GDM1 (cell line): ENCODE measurements at regions not wholly inside any gene's neighbourhood (a gene's known extent, or its start where the extent isn't known, plus 50 kb on each side); places are given as distances from the start of the nearest gene placed in this dataset.
"Not testable (repeated sequence)": the region's sequence is repeated elsewhere in the genome, so short reads cannot be mapped to it uniquely, and the experiment has no call there.

Experiments
- DNase-seq: peaks from one replicate; lab custom pipeline; 2025; lab: John Stamatoyannopoulos, UW

DNA sequence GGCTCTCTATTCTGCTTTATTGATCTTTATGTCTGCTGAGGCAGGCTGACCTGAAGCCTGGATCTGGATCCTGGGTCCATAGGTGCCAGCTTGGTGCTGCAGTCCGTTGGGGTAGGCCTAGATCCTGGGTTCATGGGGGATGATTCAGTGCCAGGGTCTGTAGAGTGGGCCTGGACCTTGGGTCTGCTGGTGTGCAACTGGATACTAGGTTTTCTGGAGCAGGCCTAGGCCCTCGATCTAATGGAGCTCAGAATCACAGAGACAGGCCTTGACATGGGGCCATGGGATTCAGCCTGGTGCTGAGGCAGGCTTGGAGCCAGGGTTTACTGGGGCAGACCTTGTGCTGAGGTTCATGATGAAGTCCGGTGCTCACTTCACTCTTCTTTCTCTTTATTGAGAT is 358.6 kb downstream of the TEX13C start:
- DNase-seq: no peak

DNA sequence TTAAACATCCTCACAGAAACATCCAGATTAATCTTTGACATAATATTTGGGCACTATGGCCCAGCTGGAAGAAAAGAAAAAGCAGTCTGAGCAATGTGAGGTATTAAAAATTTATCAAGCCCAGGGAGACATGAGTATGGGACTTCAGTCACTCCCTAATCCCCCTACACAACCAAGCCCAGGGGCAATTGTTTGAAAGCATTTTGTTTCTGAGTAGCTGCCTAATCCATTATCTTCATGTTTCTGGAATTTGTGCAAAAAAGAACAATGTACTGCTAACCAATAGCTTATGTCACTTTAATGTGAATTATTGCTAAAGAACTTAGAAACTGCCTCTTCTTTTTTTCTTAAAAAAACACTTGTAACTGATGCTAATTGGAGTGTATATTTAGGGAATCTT is 360.7 kb downstream of the TEX13C start:
- no peak for DNase-seq

DNA sequence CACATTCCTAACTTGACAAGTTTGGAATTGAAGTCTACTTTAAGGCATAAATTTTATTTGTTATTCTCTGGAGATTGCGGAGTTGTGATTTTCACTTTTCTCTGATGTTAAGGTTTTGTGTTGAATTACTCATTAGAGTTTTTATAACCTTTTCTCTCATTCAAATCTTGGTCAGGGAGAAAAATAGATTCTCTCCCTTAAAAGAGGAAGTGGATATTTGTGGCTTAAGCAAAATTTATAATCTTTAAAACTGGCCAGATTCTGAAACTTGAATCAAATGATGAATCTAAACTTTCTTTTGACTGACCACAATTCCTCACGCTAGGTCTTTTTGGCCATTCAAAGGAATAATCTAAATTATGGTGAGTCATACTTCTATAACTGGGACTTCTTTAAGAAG is 361.4 kb downstream of the TEX13C start:
- DNase-seq: no peak

DNA sequence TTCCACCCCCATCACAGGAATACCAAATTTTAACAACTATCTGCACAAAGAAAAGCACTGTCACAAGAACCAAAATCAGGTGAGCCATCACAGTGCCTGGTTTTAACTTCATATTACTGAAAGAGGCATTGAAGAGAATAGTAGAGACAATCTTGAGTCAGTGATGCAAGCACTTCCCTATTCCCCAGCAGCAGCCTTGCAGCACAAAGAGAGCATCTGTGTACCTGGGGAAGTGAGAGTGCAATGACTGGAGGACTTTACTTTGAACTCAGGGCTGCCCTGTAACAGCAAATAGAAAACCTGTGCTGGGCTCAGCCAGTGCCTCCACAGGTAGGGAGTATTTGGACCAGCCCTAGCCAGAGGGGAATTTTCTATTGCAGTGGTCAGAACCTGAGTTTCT is 361.8 kb downstream of the TEX13C start:
- no peak for DNase-seq

DNA sequence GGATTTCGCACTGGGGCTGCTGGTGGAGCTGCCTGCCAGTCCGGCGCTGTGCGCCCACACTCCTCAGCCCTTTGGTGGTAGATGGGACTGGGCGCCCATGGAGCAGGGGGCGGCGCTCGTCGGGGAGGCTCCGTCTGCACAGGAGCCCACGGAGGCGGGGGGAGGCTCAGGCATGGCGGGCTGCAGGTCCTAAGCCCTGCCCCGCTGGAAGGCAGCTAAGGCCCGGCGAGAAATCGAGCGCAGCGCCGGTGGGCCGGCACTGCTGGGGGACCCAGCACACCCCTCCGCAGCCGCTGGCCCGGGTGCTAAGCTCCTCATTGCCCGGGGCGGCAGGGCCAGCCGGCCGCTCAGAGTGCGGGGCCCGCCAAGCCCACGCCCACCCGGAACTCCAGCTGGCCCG is 370.9 kb downstream of the TEX13C start:
- DNase-seq: not testable (repeated sequence)

DNA sequence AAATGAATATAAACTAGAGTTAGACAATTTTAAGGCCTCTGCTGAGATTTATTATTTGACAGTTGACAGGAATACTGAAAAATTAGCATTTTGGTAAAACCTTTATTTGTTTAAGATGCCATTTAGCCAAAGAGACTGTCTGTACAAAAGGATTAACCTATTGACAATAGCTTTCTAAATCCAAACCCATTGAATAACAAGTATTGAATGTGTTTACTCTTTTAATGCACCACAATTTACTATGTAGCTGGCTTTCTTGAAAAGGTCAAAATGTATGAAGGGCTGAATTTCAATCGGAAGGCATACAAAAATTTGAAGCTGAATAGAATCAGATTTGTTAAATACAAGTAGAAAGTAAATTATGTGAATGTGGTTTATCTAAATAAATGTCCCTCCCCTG is 374.5 kb downstream of the TEX13C start:
- no peak for DNase-seq

DNA sequence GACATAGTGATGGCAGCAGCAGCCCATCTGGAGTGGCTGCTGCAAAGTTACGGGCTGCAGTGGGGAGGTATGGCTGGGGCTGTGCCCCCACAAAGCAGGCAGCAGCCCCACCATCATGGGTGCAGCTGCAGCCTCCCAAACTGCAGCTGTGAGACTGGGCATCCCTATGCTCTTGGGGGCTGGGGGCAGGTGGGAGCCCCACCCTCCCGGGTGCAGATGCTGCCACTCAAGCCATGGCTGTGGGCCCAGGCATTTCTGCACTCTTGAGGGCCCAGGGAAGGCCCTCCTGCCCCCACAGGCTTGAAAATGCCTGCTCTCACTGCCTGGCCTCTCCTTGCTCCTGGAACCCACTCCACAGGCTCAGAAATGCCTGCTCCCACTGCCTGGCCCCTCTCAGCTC is 389.4 kb downstream of the TEX13C start:
- no peak for DNase-seq

DNA sequence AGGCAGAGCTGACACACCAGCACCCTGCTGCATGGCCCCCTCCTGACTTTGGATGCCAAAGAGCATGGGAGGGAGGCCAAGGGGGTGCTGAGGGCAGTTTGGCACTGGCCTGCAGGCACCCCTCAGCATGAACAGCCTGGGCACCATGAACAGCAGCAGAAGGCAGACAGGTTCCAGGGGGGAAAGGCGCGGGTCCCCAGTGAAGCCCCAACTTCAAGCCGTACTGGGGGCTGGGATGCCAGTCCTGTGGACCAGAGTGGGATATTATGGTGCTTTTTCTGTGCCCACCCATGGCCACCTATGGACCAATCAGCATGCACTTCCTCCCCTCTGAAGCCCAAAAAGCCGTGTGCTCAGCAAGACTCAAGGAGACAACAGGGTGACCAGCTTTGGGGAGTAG is 389.9 kb downstream of the TEX13C start:
- DNase-seq: no peak

DNA sequence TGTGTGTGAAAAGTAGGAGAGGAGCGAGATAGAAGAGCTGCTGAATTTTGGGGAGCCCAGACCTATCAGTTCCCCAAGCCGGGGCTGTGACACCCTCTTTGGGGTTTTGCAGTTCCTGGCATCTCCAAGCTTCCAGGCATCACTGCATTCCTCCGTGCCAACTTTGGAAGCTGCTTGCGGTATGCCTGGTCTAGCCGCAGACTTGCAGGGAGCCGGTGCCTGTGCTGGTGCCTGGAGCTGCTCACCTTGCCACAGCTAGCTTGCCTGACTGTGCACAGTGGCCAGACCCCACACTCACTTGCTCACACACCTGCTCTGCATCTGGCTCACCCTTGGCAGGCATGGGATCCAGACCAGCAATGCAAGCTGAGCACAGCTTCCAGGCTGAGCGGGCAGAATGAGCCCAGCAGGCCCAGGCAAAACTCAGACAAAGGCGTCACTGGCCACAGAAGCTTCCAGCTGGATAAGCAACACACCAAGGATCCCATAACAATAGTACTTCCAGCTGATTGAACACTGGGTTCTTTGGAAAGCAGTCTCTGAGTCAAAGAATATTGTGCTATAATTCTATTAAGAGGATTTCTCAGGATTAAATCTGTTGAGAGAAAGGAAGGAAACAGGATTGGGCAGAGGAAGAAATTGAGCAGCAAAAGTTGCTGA is 390.9 kb downstream of the TEX13C start:
- no peak for DNase-seq

DNA sequence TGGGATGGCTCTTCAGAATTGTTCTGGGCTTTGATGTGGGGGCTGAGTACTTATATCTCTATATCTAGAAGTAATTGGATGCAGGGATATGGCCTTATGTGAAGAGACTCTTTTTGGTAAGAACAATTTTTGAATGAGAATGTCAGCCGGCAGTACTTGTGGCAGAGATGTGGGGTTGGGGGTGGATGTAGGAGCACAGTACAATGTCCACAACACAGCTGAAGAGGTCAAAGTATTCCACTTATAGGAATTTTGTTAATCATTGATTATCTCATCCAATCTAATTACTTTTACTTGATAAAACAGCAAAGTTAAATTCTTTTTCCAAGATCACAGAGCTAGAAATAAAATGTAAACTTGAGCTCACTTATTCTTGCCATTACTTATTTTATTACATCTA is 391.4 kb downstream of the TEX13C start:
- DNase-seq: no peak

DNA sequence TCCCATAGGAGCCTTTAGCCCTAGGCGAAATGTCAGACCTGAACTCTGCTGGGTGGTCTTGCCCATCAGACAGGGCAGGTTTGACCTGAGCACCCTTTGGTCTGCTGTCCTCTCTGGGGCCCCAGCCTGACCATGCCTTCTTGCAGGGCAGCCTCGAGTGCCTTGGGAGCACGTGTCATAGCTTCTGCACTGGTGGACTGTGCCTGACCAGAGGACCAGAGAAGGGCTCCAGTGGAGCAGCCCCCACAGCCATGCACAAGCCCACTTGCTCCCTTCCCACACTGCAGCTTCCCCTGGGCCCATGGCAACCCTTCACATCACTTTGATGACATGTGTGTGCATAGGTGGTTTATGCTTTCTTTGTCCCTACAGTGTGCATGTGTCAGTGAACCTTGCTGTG is 394.0 kb downstream of the TEX13C start:
- no peak for DNase-seq

DNA sequence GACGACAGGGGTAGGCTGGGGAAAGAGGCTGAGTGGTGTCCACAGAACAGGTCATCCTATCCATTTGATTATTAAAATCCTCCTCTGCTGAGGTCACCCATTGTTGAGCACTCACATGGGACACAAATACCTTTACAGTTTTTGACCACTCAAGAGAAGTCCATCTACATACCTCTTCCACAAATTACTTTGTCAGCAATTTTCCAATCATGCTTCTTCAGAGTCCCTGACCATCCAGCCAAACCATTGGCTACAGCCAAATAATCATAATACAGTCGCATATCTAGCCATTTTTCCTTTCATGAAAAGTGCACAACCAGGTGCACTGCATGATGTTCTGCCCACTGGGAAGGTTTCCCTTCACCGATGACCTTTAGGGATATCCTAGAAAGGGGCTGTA is 407.4 kb downstream of the TEX13C start:
- no peak for DNase-seq

DNA sequence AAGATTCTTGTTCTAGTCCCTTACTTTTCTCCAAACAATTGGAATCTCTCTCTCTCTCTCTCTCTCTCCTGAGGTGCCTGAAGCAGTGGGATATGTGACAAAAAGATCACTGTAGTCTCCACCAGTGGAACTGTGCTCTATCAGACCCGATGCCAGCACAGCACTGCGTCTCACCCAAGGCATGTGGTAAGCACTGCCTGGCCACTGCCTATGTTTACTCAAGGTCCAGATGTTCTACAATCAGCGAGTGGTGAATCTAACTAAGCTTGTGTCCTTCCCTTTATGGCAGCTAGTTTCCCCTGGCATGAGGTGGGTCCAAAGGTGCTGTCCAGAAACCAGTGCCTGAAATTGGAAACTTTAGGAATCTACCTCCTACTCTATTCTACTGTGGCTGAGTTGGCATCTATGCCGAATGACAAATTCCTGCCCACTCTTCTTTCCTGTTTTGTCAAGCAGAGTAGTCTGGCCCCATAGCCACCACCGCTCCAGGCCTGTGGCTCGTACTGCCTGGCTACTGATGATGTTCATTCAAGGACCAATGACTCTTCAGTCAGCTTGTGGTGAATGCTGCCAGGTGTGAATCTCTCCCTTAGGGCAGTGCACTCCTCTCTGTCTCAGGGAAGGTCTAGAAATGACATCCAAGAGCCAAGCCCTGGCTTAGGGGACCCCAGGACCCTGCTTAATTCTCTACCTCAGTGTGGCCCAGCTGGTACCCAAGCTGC is 416.5 kb downstream of the TEX13C start:
- DNase-seq: no peak

DNA sequence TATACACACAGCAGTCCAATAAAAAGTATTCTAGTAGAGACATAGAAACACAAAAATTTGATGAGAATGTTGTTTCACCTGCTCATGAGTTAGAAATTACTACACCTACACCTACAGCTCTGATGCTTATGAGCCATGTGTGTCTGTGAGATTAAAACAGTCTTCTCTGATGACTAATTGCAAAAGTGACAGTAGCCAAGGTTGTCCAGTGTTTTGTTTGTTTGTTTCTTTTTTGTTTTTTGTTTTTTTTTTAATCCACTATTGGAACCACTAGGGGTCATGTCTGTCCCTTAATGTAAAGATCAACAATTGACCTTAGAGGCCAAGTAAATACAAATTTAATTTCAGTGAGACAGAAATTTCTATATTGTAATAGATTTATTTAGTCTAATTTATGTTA is 423.1 kb downstream of the TEX13C start:
- no peak for DNase-seq

DNA sequence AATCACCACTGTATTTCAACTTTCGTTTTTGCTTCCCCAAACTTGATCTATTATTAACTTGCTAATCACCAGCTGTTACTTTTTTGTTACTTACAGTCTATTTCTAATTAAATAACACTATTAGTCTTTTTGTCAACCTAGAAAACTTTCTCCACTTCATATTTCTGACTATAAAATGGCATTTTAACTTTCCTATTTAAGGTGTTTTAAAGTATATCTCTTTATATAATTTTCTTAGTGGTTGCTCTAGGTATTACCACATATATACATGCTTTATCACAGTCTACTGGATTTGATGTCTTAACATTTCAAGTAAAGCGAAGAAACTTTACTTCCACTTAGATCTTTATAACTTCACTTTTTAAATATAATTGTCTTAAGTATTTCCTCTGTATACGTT is 421.2 kb downstream of the DCAF12L2 start:
- no peak for DNase-seq

DNA sequence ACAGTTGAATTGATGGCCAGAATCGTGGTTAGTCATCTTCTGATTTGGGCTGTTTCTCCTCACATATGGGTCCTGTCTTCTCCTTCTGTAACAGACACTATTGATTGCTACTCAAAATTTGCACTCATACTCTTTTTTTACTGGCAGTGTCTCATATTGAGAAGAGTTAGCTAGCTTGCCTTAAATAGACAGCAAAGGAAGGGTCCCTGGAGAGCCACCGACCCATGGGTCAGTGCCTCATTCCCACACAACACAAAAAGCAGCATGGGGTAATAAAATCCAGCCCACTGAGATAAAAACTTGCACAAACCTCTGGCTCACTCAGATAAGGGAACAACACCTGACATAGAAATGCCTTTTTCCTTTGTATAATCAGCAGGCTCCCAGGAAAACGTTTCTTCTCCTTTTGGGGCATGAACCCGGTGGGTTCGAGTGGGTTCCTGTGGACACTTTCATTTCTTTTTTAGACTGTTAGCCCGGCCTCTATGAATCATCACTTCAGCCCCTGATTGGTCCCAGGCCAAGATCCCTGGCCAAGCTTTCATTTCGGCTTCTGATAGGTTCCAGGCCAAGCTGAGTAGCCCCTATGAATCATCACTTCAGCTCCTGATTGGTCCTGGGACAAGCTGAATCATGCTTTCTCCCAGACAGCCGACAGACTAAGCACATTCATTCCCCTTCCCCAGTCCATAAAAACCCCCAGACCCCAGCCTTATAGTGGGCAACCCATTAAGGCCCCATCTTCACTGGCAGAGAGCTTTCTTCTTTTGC is 408.1 kb downstream of the DCAF12L2 start:
- DNase-seq: no peak

DNA sequence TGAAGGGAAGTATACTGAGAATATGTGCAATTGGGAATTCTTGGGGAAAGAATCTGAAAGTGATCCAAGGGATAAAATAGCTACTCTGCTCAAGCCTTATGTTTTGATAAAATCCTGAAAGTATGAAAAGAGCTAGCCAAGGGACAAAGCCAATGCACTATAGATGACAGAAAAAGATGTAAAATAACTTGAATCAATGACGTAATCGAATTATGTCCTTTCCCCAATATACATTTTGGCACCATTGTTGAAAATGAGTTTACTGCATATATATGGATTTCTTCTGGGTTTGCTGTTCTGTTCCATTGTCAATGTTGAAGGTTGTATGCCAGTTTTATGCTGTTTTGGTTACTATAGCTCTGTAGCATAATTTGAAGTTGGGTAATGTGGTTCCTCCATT is 407.3 kb downstream of the DCAF12L2 start:
- no peak for DNase-seq

DNA sequence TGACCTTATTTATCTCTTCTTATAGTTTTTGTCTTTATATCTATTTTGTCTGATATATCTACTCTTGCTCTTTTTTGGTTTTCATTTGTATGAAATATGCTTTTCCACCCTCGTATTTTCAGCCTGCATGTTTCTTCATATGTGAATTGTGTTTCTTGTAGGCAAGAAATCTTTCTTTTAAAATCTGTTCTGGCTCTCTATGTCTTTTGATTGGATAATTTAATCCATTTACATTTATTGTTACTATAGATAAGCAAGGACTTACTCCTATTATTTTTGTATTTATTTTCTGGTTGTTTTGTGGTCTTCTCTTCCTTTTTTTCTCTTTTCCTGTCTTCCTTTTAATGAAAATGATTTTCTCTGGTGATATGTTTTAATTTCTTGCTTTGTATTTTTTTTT is 403.1 kb downstream of the DCAF12L2 start:
- DNase-seq: no peak

DNA sequence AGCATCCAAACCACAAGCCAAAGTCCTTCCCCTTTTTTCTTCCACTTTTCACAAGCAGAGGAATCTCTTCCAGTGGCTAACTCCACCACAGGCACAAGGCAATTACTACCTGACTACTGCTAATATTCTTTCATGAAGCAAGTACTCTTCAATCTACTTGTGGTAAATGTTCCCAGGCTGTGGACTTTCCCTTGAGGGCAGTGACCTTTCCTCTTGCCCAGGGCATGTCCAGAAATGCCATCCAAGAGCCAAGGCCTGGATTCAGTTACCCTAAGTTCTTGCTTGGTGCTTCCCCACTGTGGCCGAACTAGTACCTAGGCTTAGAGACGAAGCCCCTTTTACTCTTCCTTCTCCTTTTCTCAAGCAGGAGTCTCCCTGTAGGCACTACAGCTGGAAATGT is 400.7 kb downstream of the DCAF12L2 start:
- DNase-seq: no peak

DNA sequence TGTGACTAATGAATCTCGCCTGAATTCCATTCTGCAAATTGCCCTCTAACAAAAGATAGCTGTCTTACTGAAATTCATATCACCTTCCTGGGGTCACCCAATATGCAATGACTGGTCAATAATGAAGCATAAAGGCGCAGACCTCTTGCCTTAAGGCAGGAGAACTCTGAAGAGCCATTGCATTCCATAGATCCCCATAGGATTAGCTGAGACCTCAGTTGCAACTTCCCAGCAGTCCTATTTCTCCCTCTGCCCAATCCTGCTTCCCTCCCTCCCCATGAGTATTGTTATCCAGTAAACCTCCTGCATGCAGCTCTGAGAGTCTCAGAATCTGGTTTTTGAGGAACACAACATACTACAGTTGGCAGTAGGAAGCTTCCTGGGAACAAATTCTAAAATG is 396.5 kb downstream of the DCAF12L2 start:
- DNase-seq: no peak

DNA sequence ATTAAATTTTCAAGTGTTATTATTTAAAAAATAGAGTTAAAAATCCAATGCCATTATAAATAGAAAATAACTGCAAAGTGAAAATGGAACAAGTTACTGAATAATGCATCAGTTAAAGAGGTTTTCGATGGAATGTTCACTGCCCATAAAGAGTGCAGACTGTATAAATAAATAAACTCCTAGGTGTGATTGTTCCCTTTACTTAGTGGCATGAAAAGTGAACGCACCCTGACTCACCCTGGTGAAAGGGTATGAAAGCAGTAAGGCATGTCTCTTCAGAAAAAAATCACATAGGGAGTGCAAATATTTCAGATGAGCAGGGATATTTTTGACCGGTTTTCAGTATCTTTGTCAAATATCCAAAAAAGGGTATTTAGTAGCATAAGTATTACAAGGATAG is 387.8 kb downstream of the DCAF12L2 start:
- no peak for DNase-seq

DNA sequence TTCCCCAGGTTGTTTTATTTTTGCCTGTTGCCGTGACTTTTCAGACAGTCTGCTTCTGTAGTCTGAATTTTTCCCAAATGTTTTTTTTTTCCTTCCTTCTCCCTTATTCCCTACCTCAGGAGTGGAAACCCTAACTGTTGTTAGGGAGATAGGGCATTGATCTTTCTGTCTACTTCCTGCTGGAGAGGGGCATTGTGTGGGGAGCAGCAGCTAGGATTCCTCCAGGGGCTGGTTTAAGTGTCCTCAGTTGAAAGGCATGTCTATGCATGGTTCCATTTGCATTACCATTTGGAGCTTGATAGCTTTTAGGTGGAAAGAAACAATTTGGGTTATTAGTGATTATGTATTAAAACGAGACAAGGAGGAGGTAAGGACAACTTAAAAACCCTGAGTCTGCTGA is 383.9 kb downstream of the DCAF12L2 start:
- no peak for DNase-seq

DNA sequence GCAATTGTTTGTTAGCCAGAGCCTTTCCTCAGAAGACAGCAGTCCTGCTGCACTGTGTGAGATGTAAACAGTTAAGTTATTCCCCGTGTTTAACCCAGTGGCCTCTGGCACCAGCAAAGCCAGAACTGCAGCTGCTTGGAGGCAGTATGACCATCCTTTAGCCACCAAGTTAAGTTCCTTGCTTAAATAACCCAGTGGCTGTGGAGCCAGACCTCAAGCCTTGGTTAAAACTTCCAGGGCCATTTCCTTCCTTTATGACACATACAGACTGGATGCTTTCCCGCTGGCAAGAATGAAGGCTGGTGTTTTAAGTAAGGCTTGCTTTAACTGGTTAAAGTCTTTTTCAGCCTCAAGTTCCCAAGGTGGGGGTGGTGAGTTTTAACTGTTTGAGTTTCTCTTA is 379.8 kb downstream of the DCAF12L2 start:
- no peak for DNase-seq
